HG03108 (cell line): ENCODE measurements at regions not wholly inside any gene's neighbourhood (a gene's known extent, or its start where the extent isn't known, plus 50 kb on each side); places are given as distances from the start of the nearest gene placed in this dataset.
"Not testable (repeated sequence)": the region's sequence is repeated elsewhere in the genome, so short reads cannot be mapped to it uniquely, and the experiment has no call there.

ENCODE experiments used
- ATAC-seq: cut with Tn5 transposase; IDR thresholded peaks from one replicate; pipeline ENCODE4 v1.9.1; 2021; ENCODE audit warnings: moderate library complexity; ENCODE audit not compliant: unreplicated experiment

GRCh38 chr2:13334071-13334470, 617.3 kb downstream of the TRIB2 start:
- ATAC-seq, result not testable (repeated sequence)

- no peak for ATAC-seq
These were observed 617.8 kb downstream of the TRIB2 start for GRCh38 chr2:13334545-13334944.

GRCh38 chr2:13335862-13336535, 619.3 kb downstream of the TRIB2 start:
- no peak for ATAC-seq

GRCh38 chr2:13351068-13351467, 634.3 kb downstream of the TRIB2 start:
- no peak for ATAC-seq

GRCh38 chr2:13353083-13353482, 636.3 kb downstream of the TRIB2 start:
- ATAC-seq, result no peak

- no peak for ATAC-seq
These were observed 637.3 kb downstream of the TRIB2 start for GRCh38 chr2:13354031-13354430.

GRCh38 chr2:13381928-13382327, 665.2 kb downstream of the TRIB2 start:
- ATAC-seq, result not testable (repeated sequence)

- ATAC-seq, result not testable (repeated sequence)
These were observed 672.4 kb downstream of the TRIB2 start for GRCh38 chr2:13389172-13389571.

- no peak for ATAC-seq
These were observed 673.9 kb downstream of the TRIB2 start for GRCh38 chr2:13390676-13391075.

- ATAC-seq, result no peak
These were observed 684.6 kb downstream of the TRIB2 start for GRCh38 chr2:13401312-13401711.

GRCh38 chr2:13413989-13414388, 697.3 kb downstream of the TRIB2 start:
- ATAC-seq, result no peak

- ATAC-seq, result no peak
These were observed 698.2 kb downstream of the TRIB2 start for GRCh38 chr2:13414897-13415296.

GRCh38 chr2:13433954-13434353, 717.2 kb downstream of the TRIB2 start:
- no peak for ATAC-seq

GRCh38 chr2:13443554-13444261, 727.0 kb downstream of the TRIB2 start:
- ATAC-seq, result not testable (repeated sequence)

- ATAC-seq, result no peak
These were observed 745.7 kb downstream of the TRIB2 start for GRCh38 chr2:13462464-13462863.

- no peak for ATAC-seq
These were observed 749.3 kb downstream of the TRIB2 start for GRCh38 chr2:13466076-13466475.

- ATAC-seq, result no peak
These were observed 757.8 kb downstream of the TRIB2 start for GRCh38 chr2:13474538-13474937.

- peak; percentile 65 for ATAC-seq
These were observed 763.3 kb downstream of the TRIB2 start for GRCh38 chr2:13480057-13480456.

GRCh38 chr2:13481201-13481600, 764.5 kb downstream of the TRIB2 start:
- no peak for ATAC-seq

- no peak for ATAC-seq
These were observed 768.5 kb downstream of the TRIB2 start for GRCh38 chr2:13485256-13485655.

GRCh38 chr2:13488965-13489364, 772.2 kb downstream of the TRIB2 start:
- ATAC-seq, result no peak

GRCh38 chr2:13492262-13492661, 775.5 kb downstream of the TRIB2 start:
- no peak for ATAC-seq

- ATAC-seq, result no peak
These were observed 778.3 kb downstream of the TRIB2 start for GRCh38 chr2:13495051-13495450.
